ENCODE measurements at regions not wholly inside any gene's neighbourhood (a gene's known extent, or its start where the extent isn't known, plus 50 kb on each side); places are given as distances from the start of the nearest gene placed in this dataset.

DNA sequence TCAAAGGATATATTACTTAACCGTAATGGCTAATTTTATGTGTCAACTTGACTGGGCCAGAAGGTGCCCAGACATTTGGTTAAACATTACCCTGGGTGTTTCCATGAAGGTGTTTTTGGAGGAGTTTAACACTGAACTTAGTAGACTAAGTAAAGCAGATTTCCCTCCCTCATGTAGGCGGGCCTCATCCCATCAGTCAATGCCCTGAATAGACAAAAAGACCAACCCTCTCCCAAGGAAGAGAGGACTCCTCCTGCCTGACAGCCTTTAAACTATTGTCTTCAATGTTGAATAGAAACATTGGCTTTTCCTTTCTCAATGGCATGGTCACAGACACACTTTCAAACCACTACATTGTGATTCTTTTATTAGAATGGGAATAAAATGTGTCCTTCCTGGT lies 121.9 kb downstream of the SETD4 start:
- no peak for DNase-seq (ENCODE audit: low spot score)

DNA sequence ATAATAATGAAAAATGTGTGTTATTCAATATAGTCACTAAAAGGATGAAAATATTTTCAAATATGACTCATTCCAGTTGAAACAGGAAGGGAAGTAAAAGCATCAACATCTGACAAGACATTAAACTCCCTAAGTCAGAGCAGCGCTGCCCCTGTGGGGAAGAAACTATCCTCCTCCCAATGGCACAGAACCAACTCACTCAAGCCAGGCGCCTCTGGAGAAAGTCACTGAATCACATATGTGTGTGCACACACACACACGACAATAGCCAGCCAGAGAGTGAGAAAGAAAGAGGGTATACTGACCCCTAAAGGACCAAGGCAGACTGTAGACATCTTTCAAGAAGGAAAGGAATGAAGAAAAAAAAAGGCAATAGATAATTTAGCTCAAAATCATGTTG lies 126.9 kb downstream of the SETD4 start:
- DNase-seq (ENCODE audit: low spot score), result peak; percentile 49

DNA sequence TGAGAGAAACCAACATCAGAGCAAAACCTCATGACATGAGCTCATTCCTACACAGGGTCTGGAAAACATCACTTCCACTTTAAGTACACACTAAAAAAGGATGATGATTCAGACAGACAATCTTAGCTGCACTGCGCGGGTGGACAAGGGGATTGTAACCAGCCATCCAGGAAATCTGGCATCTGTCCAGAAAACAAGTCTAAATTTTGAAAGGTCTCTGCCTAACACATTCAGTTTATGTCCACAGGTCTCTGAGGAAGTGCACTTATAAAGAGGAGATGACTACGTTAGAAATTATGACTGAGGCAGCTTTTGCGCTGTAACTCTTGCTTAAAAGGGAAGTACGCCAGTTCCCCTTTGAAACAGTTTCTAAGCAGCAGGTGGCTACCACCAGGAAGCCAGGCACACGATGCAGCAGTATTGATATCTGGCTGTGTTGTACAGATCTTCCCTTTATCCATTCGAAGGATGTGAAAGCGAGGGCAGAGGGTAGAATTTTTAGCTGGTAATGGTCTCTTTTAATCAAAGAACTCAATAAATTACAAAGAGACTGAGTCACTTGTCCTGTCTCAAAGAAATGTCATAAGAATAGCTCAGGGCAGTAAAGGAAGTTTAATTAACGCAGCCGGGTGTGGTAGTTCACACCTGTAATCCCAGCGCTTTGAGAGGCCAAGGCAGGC lies 128.0 kb downstream of the SETD4 start:
- DNase-seq (ENCODE audit: low spot score), result no peak

DNA sequence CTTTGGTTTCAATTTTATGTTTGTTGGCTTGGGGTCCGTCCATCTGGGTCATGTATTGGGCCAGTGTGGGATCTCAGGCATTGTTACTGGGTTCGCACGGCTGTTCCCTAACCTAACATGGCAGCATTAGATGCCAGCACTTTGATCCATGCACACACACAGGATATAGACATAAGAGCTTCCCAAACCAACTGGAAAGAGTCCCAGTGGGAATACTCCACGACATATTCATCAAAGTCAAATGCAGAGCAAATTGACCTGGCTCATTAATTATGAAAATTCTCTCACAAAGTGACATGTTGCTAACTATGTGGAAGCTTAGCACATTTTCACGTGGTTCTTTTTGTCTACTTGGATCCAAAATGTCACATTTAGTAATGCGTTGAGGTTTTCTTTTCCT lies 130.4 kb downstream of the SETD4 start:
- DNase-seq (ENCODE audit: low spot score), result no peak

DNA sequence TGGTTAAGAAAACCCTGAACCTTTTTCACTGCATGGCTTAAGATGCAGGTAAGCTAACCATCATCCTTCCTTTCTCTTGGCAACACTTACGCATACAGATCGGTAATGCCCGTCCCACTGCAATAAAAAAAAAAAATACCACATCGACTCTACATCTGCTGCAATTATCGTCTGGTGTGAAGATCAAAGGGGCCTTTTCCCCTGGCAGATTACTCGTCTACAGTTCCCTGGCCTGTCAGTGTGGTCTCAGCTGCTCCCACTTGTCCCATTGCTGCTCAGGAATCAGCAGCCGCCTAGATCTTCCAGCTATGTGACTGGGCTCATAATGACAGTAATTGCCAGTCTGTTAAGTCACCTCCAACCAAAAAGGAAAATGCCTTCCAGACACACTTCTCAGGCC lies 133.1 kb downstream of the SETD4 start:
- DNase-seq (ENCODE audit: low spot score), result no peak

DNA sequence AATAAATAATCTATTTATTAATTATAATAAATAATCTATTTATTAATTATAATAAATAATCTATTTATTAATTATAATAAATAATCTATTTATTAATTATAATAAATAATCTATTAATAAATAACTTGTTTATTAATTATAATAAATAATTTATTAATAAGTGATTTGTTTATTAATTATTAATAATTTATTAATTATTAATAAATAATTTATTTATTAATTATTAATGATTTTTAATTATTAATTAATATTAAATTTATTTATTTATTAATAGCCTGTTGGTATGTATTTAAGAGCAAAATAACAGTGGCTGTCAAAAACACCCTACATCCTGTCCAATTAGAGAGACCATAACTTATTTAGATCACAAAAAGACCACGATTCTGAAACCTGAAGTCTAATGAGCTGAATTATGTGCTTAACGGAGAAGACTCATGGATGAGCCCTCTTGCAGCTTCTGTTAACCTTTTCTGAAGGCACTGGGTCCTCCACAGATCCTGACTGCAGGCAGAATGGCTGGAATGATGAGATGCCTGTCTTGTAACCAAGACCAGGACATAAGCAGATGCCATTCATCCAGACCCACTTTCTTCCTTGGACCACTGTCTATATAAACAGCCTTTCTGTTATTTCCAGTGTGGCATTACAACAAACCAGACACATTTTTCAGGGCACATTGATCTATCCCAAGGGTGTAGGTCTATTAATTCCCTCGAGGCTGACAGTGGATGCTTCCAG lies 134.2 kb downstream of the SETD4 start:
- DNase-seq (ENCODE audit: low spot score), result no peak

DNA sequence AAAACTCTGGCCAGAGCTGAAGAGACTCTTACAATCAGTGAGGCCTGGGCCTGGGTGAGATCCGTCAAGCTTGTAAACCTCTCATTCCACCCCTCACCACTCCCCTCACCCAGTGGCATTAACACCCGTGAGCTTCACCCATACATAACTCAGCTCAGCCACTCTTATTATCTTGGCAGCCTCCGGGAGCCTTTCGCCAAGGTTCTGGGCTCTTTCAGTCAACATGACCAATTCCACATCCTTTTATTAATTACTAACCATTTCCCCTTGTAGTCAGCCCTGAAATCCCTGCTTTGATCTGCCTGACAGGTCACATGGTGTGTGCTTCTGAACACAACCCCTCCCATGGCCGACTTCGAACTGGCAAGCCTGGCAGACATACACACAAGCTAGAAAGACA lies 134.8 kb downstream of the SETD4 start:
- no peak for DNase-seq (ENCODE audit: low spot score)

DNA sequence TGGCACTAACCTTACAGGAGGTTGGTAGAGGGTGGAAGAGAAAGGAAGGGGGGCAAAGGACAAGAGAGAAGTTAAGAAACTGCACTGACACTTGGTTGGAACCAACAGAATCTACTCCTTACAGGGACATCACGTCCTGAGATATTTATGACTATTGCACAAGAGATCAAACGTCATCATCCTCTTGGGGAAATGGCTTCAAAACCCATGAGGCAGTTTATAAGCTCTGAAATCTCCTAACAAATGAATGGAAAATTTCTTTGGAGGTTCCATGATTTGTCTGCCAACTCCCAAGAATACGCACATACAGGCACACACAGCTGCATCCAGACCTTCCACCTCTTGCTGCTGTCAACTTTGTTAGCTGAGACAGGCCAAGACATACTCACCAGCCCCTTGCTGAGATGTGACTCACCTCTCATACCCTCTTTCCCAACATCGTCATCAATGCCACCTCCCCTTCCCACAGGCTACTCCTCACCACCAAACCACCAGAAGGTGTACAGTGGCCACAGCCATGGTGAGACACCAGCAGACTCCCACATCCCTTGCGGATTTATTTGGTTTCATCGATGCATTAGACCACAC lies 135.5 kb downstream of the SETD4 start:
- no peak for DNase-seq (ENCODE audit: low spot score)

DNA sequence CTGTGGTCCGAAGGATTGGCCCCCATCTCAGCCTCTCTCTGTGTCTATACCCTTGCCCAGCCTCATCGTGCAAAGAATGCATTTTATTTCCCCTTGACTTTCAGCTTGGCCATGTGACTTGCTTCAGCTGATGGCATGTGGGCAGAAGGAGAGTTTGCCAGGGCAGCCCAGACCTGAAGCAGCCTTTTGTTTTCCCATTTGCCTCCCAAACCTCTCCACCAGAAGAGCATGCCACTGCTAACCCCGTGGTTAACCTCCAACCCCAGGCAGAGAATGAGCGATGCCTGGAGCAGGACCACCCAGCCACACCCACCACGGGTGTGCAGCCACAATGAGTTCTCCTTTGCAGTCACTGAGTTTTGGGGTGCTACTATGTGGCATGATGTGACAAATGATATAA lies 136.4 kb downstream of the SETD4 start:
- no peak for DNase-seq (ENCODE audit: low spot score)

DNA sequence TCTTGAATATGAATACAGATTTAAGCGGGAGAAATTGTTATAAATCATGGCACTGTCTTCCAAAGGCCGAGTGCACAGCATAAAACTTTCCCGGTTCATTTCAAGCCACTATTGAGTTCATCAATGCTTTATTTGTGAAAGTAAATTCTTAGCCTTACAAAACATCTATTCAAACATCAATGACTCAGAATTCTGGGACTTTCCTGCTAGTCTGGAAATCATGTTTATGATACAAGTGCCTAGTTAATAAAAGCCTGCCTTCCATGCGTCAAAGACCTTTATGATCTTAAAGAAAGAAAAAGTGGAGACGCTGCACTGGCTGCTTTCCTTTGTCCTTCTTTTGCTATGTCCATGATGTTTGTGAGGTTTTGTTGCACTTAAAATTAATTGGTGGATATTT lies 137.7 kb downstream of the SETD4 start:
- DNase-seq (ENCODE audit: low spot score), result no peak

DNA sequence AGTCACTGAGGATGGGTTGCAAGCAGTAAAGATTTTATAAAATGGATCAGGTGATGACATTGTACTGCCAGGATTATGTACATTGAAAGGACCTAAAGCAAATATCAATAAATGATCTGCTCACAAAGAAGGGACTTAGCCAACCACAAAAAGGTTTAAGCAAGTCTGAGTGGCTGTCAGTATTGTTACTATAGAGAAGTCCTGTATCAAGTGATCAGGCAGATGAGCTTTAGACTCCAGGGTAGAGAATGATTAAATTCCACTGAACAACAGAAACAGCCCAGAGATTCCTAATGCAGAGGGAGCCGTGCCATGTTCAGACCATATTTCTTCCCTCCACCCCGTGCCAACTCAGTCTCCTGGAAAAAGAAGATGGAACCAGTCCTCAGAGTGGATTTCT lies 138.9 kb downstream of the SETD4 start:
- no peak for DNase-seq (ENCODE audit: low spot score)

DNA sequence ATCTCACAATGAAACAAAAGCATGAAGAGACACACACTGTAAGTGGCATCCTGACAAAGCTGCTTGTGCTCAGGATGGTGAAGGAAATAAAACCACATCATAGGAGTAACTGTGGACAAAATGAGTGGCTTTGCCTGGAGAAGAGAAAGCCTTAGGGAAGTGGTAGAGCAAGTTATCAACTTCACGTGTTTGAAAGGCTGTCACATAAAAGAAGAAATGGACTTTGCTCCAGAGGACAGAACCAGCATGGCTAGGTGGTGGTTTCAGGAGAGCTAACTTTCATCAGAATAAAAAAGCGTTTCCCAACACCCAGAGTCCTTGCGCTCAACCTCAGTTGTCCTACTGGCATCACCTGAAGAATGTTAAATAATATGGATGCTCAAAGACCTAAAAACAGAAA lies 139.9 kb downstream of the SETD4 start:
- no peak for DNase-seq (ENCODE audit: low spot score)

DNA sequence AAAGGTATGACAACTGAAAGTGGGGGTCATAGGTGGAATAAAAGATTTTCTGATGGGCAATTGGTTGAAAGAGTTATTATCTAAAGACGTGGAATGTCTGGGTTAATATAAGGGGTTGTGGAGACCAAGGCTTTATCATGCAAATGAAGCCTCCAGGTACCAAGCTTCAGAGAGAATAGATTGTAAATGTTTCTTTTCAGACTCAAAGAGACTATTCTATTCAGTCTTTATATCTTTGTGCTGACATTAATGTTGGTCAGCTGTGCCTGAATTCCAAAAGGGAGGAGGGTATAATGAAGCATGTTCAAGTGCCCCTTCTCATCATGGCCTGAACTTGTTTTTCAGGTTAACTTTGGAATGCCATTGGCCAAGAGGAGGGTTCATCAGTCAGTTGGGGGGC lies 145.3 kb downstream of the SETD4 start:
- DNase-seq (ENCODE audit: low spot score), result no peak

DNA sequence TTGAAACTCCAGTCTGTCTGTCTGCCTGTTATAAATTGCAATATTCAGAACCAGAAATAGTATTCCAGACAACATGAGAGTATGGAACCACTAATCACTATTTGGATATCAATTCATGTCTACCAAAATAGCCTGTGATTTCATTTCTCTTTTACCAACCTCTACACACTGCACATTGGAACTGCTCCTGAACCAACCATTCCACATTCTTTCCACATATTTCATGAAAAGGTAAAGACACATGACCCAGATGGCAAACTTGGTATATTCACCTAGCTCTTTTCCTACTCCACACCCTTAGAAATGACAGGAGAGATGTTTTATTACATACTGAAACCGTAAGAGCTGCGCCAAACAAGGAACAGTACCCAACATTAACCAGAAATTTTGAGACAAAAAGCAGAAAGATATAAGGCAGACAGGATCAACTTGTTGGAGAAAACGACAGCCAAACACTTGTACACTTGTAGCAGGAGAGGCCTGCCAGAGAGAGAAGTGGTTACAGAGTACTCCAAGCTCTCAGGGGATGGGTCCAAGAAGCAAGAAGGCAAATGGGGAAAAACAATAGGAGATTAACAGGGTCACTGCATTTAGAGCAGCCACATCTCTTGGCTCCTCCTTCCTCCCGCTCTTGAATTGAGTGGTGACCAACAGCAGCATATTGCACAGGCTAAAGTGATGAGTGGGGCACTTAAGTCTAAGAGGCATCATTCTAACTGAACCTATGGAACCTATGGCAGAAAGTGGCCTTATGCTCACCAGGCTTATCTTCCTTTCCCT lies 148.7 kb downstream of the SETD4 start:
- DNase-seq (ENCODE audit: low spot score), result no peak

DNA sequence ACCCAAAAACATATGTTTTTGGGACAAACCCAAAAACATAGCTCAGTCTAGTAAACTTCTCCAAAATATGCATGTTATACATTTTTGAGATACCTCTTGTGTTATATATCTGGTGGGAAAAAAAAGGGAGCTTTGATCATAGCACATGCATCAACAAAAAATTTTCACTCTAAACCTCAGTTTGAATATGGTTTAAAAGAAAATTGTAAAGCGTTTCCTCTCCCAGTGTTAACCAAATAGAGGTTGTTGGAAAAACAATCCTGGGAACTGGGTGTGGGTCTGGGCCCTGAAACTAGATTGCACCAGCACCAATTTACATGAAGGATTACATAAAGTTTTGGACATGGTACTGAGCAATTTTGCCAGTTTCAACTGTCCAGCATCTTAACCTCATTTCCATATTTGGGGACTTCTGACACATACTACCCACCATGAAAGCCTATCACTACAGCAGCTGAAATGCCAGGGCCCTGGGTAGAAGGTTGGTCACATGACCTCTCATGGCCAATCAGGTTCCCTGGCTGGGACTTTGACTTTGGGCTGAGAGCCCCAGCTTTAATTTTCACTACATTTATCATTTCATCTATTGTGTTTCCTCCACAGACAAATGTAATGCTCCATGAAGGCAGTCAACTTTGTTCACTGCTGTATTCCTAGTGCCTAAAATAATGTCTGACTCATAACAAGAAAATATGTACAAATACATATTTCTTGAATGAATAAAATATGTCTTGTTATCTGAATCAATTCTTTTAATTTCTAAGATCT lies 150.7 kb downstream of the SETD4 start:
- DNase-seq (ENCODE audit: low spot score), result no peak

DNA sequence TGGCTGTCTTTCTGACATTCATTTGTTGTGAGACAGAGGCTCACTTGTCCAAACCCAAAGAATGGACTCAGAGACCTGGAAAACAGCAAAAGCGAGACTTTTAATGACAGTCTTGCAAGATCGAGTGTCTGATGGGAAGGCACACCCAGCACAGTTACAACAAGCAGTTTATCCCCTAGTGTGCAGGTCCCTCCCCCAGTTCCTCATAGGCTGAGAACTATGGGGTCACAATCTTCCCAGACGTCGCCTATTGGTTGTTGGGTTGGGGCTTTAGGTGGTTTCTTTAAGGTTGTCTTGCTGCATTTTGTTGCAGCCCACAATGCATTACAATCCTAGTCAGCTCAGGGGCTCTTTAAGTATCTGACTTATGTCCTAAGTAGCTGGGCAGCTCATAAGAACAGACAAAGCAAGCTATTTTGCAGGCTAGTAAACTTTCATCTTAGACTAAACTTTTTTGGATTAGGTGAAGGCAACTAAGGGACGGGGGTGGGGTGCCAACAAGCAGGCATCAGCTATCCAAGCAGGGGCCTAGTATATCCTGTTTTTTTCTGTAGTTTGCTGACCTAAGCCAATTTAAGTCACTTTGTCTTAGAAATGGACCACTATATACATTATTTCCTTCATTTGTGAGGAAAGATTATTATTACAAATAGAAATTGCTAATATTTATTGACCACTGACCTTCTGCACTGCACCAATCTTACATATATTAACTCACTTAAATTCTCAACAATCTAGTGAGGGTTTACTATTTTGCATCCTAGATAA lies 151.8 kb downstream of the SETD4 start:
- no peak for DNase-seq (ENCODE audit: low spot score)

DNA sequence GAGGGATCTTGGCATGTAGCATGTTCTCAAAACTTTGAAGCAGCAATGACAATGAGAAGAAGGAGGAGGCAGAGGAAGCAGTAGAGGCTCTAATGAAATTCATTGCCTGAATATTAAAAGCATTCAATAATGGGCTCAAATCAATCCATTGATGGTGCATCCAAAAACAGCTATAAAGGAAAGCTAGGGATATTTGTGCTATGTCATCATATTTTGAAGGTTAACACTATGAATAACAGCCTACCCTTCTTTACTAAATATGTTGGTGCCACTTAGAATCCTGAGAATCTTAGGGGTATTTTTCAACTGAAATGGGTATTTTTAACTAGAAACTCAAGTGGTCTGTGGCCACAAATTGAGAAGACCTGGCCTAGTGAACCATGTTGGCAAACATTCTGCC lies 153.7 kb downstream of the SETD4 start:
- no peak for DNase-seq (ENCODE audit: low spot score)

DNA sequence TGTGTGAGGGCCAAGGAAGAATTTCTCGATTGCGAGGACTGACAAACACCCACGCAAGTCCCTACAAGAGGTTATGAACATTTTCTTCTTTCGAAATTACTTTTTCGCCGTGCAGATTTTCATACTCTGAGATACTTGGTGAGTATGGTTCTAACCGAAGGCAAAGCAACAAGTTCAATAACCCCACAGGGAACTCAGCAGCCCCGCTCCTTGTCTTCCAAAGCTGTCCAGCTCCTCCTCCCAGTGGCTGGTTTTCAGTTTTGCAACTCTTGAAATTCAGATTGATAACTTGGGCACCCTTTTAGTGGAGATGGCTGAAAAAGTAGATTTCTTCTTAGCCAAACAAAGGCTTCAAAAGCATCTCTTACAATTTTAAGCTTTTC lies 154.4 kb downstream of the SETD4 start:
- DNase-seq (ENCODE audit: low spot score), result no peak

DNA sequence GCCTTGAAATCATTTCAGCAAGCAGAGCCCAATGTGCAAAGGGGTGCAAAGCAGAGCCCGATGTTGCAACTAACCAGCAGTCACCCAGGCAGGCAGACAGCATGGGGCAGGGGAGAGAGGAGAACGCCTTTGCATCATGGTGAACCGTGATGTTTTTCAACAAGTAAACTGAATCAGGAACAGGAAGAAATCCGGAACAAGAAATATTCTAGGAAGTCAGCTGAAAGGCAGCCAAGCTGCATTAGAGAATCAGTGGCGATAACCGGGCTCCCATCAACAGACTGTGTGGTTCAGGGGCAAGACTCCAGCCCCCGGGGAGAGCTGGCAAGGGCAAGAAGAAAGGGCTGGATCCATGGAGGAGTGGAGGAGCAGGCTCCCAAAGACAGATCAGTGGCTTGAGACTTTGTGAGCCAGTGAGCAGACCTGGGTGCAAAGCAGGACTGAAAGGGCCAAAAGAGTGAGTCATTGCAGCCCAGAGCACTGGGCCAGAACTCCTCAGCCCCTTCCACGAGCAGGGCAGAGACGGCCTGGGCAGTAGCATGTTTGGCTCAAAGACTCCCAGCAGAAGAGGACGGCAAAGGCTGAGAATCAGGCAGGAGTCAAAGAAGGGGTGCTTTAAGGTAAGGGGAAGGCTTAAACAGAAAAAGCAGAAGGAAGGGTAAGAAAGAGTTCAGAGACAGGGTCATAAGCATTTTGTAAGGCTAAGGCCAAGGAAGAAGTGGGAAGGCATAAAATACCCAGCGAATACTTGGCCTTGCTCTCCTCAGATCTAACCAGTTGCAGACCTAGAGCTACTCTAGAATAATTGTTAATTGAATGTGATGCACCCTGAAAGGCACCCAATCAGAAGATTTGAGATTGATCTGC lies 155.0 kb downstream of the SETD4 start:
- DNase-seq (ENCODE audit: low spot score), result no peak

DNA sequence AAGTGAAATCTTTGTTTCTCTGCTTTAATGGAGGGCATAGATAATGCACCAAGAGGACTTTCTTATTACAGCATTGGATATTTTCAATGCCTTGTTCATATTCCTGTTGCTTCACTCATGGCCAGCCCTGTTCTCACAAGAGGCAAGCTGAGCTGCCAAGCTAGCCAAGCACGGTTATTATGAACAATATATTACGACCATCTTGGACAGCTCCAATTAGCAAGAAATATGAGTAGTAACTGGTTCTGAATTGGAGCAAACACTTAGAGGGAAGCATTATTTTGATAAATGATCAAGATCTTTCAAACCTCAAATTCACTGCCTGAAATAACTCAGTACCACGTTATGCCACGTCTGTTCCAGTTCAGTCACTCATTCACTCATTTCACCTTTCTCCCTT lies 159.8 kb downstream of the SETD4 start:
- DNase-seq (ENCODE audit: low spot score), result no peak
